ENCODE measurements at regions not wholly inside any gene's neighbourhood (a gene's known extent, or its start where the extent isn't known, plus 50 kb on each side); places are given as distances from the start of the nearest gene placed in this dataset.

GRCh38 chr22:47287516-47287915 lies 525.1 kb downstream of the TBC1D22A start:
- DNase-seq: no peak

- no peak for DNase-seq
These were observed 524.1 kb downstream of the TBC1D22A start for GRCh38 chr22:47286590-47286989.

GRCh38 chr22:47285981-47286380 lies 523.5 kb downstream of the TBC1D22A start:
- no peak for DNase-seq

- no peak for DNase-seq
These were observed 522.4 kb downstream of the TBC1D22A start for GRCh38 chr22:47284822-47285221.

- no peak for DNase-seq
These were observed 521.9 kb downstream of the TBC1D22A start for GRCh38 chr22:47284360-47284759.

GRCh38 chr22:47283616-47284270 lies 521.3 kb downstream of the TBC1D22A start:
- no peak for DNase-seq

- no peak for DNase-seq
These were observed 520.4 kb downstream of the TBC1D22A start for GRCh38 chr22:47282851-47283250.

- DNase-seq: no peak
These were observed 519.9 kb downstream of the TBC1D22A start for GRCh38 chr22:47282366-47282765.

- no peak for DNase-seq
These were observed 519.0 kb downstream of the TBC1D22A start for GRCh38 chr22:47281126-47282106.

- no peak for DNase-seq
These were observed 517.9 kb downstream of the TBC1D22A start for GRCh38 chr22:47280301-47280700.

- DNase-seq: no peak
These were observed 517.3 kb downstream of the TBC1D22A start for GRCh38 chr22:47279746-47280145.

GRCh38 chr22:47279337-47279736 lies 516.9 kb downstream of the TBC1D22A start:
- DNase-seq: no peak

GRCh38 chr22:47278655-47279054 lies 516.2 kb downstream of the TBC1D22A start:
- DNase-seq: no peak

GRCh38 chr22:47277531-47277930 lies 515.1 kb downstream of the TBC1D22A start:
- DNase-seq: no peak

GRCh38 chr22:47276991-47277390 lies 514.5 kb downstream of the TBC1D22A start:
- DNase-seq: no peak

GRCh38 chr22:47276450-47276820 lies 514.0 kb downstream of the TBC1D22A start:
- DNase-seq: no peak

GRCh38 chr22:47275605-47276449 lies 513.4 kb downstream of the TBC1D22A start:
- DNase-seq: no peak

GRCh38 chr22:47274196-47274595 lies 511.7 kb downstream of the TBC1D22A start:
- DNase-seq: no peak

- DNase-seq: no peak
These were observed 508.1 kb downstream of the TBC1D22A start for GRCh38 chr22:47270463-47271135.

- DNase-seq: no peak
These were observed 507.2 kb downstream of the TBC1D22A start for GRCh38 chr22:47269516-47270088.

GRCh38 chr22:47267513-47268282 lies 505.2 kb downstream of the TBC1D22A start:
- no peak for DNase-seq

Data from stimulated activated CD4-positive, alpha-beta T cell treated with anti-CD3 and anti-CD28 coated beads, Interleukin-12 subunit alpha, Interleukin-12 subunit beta, amount 100 ng/mL, for 4 hours (primary cell).